ENCODE measurements at regions not wholly inside any gene's neighbourhood (a gene's known extent, or its start where the extent isn't known, plus 50 kb on each side); places are given as distances from the start of the nearest gene placed in this dataset.

- no peak for TF ChIP-seq CTCF (IDR thresholded peaks at IDR 0.05; ENCODE audit: extremely low read depth, missing control alignments)
- no peak for DNase-seq (ENCODE audit: low spot score)
Measured at GRCh38 chr6:18586133-18586532, 199.0 kb downstream of the RNF144B start.

GRCh38 chr6:18595774-18596530 lies 208.8 kb downstream of the RNF144B start:
- DNase-seq (ENCODE audit: low spot score): peak; percentile 38
- peak; percentile 79 for TF ChIP-seq CTCF (IDR thresholded peaks at IDR 0.05; ENCODE audit: extremely low read depth, missing control alignments)

- DNase-seq (ENCODE audit: low spot score): no peak
- no peak for TF ChIP-seq CTCF (IDR thresholded peaks at IDR 0.05; ENCODE audit: extremely low read depth, missing control alignments)
Measured at GRCh38 chr6:18596531-18596835, 209.3 kb downstream of the RNF144B start.

- TF ChIP-seq CTCF (IDR thresholded peaks at IDR 0.05; ENCODE audit: extremely low read depth, missing control alignments): no peak
- no peak for DNase-seq (ENCODE audit: low spot score)
Measured at GRCh38 chr6:18598551-18599264, 211.6 kb downstream of the RNF144B start.

- no peak for TF ChIP-seq CTCF (IDR thresholded peaks at IDR 0.05; ENCODE audit: extremely low read depth, missing control alignments)
- DNase-seq (ENCODE audit: low spot score): no peak
Measured at GRCh38 chr6:18600255-18600654, 213.1 kb downstream of the RNF144B start.

- DNase-seq (ENCODE audit: low spot score): no peak
- no peak for TF ChIP-seq CTCF (IDR thresholded peaks at IDR 0.05; ENCODE audit: extremely low read depth, missing control alignments)
Measured at GRCh38 chr6:18601516-18602020, 214.4 kb downstream of the RNF144B start.

GRCh38 chr6:18602931-18603330 lies 215.8 kb downstream of the RNF144B start:
- TF ChIP-seq CTCF (IDR thresholded peaks at IDR 0.05; ENCODE audit: extremely low read depth, missing control alignments): no peak
- no peak for DNase-seq (ENCODE audit: low spot score)

Measured in GM20000 (cell line).